ENCODE measurements at regions not wholly inside any gene's neighbourhood (a gene's known extent, or its start where the extent isn't known, plus 50 kb on each side); places are given as distances from the start of the nearest gene placed in this dataset.

GRCh38 chr12:90404071-90404470 lies 550.9 kb downstream of the CCER1 start:
- TF ChIP-seq CTCF (IDR thresholded peaks at IDR 0.05), result no peak

- TF ChIP-seq CTCF (IDR thresholded peaks at IDR 0.05), result no peak
Observed at GRCh38 chr12:90401185-90401584, 553.8 kb downstream of the CCER1 start.

- TF ChIP-seq CTCF (IDR thresholded peaks at IDR 0.05), result no peak
Observed at GRCh38 chr12:90399357-90399756, 555.6 kb downstream of the CCER1 start.

- no peak for TF ChIP-seq CTCF (IDR thresholded peaks at IDR 0.05)
Observed at GRCh38 chr12:90398285-90398836, 556.6 kb downstream of the CCER1 start.

- no peak for TF ChIP-seq CTCF (IDR thresholded peaks at IDR 0.05)
Observed at GRCh38 chr12:90396556-90396955, 558.4 kb downstream of the CCER1 start.

- TF ChIP-seq CTCF (IDR thresholded peaks at IDR 0.05), result no peak
Observed at GRCh38 chr12:90393652-90394051, 561.3 kb downstream of the CCER1 start.

GRCh38 chr12:90393089-90393488 lies 561.9 kb downstream of the CCER1 start:
- no peak for TF ChIP-seq CTCF (IDR thresholded peaks at IDR 0.05)

GRCh38 chr12:90390947-90391346 lies 564.0 kb downstream of the CCER1 start:
- TF ChIP-seq CTCF (IDR thresholded peaks at IDR 0.05), result no peak

Measured in LNCAP (cell line).